Stimulated activated CD8-positive, alpha-beta memory T cell treated with anti-CD3 and anti-CD28 coated beads, Interleukin-4, amount 100 ng/mL, for 1 hour (primary cell): ENCODE measurements at regions not wholly inside any gene's neighbourhood (a gene's known extent, or its start where the extent isn't known, plus 50 kb on each side); places are given as distances from the start of the nearest gene placed in this dataset.
"Not testable (repeated sequence)": the region's sequence is repeated elsewhere in the genome, so short reads cannot be mapped to it uniquely, and the experiment has no call there.

ENCODE experiments used
- DNase-seq, 2 donors: peaks; one replicate each; pipeline ENCODE4 v3.0.0-alpha.2; 2020; ENCODE audit warnings: low read depth in 2 of 2, low spot score in 1 of 2

GRCh38 chr2:82215212-82215611 is 1910.7 kb upstream of the LRRTM1 start:
- no peak for DNase-seq

DNA sequence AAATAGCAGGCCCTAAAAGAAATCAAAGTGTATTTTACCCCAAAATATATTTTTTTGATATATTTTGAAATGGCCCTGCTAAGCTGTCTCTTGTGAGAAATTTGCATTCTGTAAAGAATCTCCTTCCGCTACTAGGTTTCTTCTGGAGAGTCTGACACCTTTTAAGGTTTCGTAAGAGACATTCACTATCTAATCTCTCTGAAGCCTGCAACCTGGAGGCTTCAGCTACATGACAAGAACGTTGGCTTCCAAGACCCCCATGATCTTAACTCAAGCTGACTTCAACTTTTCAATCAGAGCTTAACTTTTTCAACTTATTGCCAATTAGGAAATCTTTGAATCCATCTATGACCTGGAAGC is 1894.9 kb upstream of the LRRTM1 start:
- no peak for DNase-seq

DNA sequence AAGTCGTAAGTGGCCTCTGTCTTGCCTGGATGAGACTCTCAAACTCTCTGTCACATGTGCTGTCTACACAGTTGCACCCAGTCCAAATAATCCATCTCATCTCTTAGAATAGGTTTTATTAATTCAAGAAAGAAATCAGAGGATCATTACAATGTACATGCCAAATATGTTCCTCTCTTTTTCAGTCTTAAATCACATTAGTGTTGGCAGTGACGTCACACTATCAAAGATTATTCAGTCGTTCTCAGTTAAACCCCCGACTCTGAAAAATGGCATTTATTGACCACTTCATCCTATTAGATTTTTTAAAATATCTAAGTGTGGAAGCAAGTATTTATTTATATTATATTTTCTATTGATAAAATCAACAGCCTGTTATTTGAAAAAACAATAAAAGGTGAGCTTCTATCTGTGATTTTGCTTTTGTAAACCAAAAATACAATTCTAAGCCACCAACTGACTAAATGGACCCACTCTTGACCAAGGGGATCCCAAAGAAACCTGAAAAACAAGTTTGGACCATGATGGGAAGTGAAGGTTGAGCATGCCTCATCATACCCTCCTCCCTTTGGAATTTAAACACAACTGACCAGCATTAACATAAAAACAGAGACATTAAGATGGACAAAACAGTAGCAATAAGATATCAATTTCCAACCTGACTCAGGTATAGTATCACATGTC is 1894.4 kb upstream of the LRRTM1 start:
- no peak for DNase-seq

- no peak for DNase-seq
Measured at GRCh38 chr2:82182270-82182669, 1877.7 kb upstream of the LRRTM1 start.

GRCh38 chr2:82175210-82175609 is 1870.7 kb upstream of the LRRTM1 start:
- not testable (repeated sequence) for DNase-seq

DNA sequence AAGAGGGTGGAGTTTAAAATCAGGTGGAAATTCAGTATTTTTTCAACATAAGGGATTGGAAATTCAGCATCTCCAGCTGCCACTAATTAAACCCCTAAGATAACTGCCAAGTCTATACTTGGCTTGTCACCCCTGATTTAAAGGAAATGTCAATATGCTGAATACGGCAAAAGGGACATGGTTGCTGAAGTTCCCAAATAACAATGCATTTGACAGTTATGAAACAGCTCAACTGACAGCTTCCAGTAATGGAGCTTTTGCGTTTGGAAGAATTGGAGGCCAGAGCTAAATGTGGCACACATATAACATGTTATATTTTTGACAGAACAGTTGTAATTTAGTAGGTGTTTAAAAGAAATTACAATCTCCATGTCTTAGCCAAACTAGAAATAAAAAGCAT is 1867.9 kb upstream of the LRRTM1 start:
- DNase-seq: no peak

- DNase-seq: no peak
Measured at GRCh38 chr2:82169379-82169778, 1864.8 kb upstream of the LRRTM1 start.

GRCh38 chr2:82165377-82165776 is 1860.8 kb upstream of the LRRTM1 start:
- no peak for DNase-seq

GRCh38 chr2:82158150-82158549 is 1853.6 kb upstream of the LRRTM1 start:
- DNase-seq: no peak

GRCh38 chr2:82155469-82155868 is 1850.9 kb upstream of the LRRTM1 start:
- DNase-seq: no peak

DNA sequence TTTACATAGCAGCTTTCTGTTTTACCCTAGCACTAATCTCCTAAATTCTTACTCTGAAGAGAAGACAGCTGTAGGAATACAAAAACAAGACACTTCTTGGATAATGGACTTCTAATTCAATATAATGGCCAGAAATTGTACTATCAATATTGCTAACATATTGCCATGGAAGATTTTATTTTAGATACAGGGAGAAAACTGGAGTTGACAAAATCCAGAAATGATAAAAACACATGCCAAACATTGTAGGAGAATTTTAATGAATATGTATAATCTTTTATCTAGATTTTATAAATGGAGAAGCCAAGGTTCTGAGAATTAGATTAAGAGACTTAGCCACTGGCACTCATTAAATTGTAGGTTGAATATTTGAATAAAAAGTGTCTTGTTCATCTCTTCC is 1838.8 kb upstream of the LRRTM1 start:
- DNase-seq: no peak

DNA sequence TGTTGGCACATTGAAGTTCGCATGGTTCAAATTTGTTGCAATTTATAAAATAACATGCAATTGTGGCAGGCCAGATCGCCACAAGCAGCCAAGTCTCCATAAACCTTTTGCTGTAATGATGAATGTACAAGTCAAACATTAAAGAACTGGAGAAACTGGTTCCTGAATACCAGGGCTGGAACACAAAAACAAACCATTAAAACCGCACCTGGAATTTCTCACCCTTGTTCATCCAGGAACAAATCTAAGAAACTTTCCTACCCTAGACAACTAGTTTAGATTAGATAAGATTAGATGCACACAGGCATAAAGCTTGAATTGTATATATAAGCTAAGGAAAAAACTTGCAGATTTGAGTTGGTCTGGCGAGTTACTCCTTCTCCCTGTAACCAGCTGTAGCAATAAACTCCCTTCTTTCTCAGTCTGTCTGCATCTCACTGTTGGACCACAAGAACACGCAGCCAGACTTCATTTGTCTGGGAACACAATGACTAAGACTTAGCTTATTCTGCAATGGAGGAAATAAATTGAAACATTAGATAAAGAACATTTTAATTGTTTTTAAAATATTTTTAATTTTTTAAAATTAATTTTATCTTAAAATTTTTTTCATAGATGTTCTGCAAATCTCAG is 1835.5 kb upstream of the LRRTM1 start:
- DNase-seq: no peak

DNA sequence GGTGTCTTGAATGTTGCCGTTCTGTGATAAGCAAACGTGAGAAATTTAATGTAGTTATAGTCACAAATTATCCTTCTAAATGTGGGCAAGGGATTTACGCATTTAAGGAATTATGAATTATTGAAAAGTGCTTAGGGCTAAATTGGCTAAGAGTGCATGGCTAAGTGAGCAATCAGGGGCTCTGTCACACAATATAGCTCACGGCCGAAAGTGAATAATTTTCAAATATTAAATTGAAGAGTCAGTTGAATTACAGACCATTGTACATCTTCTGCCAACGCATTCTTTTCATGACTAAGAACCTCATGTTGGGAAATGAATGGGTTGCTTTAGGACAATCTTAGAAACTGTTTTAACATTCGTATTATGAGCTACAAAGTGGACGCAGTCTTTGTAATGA is 1832.9 kb upstream of the LRRTM1 start:
- no peak for DNase-seq

- DNase-seq: no peak
Measured at GRCh38 chr2:82128051-82128450, 1823.5 kb upstream of the LRRTM1 start.

DNA sequence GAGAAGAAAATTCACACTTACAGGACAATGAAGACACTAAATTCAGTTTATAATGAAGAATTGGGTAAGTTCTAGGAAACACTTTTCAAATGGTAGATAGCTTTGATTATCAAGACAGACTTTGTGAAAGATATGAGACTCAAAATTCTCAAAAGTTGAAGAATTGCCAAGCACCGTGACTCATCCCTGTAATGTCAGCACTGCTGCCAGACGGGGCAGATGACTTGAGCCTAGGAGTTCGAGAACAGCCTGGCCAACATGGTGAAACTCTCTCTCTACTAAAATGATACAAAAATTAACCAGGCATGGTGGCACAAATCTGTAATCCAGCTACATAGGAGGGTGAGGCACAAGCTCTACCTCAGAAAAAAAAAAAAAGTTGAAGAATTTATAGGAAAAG is 1820.1 kb upstream of the LRRTM1 start:
- no peak for DNase-seq

DNA sequence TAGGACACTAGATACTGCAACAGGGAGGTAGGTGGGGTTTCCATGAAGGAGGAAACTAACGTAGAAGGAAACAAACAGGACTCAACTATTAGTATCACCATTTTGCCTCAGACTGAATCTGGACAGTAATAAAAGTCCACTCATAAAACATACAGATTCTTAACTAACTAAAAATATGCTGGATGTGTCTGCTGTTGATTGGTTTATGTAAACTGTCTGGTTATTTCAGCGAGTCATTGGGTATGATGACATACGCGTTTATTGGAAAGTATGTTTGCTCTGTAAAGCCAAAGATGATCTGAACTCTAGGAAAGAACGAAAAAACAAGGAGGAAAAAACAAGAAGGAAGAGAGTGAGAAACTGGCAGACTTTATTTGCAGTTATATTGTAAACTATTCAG is 1816.1 kb upstream of the LRRTM1 start:
- DNase-seq: no peak

- no peak for DNase-seq
Measured at GRCh38 chr2:82120115-82120514, 1815.6 kb upstream of the LRRTM1 start.

DNA sequence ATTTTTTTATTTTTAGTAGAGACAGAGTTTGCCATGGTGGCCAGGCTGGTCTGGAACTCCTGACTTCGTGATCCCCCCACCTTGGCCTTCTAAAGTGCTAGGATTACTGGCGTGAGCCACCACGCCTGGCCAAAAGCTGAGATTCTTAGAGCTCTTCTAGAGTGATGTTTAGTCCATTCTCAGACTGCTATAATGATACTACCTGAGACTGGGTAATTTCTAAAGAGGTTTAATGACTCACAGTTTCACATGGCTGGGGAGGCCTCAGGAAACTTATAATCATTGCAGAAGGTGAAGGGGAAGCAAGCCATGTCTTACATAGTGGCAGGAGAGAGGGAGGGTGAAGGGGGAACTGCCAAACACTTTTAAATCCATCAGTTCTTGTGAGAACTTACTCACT is 1804.9 kb upstream of the LRRTM1 start:
- DNase-seq: no peak

GRCh38 chr2:82098617-82099016 is 1794.1 kb upstream of the LRRTM1 start:
- no peak for DNase-seq

- no peak for DNase-seq
Measured at GRCh38 chr2:82089518-82089917, 1785.0 kb upstream of the LRRTM1 start.

DNA sequence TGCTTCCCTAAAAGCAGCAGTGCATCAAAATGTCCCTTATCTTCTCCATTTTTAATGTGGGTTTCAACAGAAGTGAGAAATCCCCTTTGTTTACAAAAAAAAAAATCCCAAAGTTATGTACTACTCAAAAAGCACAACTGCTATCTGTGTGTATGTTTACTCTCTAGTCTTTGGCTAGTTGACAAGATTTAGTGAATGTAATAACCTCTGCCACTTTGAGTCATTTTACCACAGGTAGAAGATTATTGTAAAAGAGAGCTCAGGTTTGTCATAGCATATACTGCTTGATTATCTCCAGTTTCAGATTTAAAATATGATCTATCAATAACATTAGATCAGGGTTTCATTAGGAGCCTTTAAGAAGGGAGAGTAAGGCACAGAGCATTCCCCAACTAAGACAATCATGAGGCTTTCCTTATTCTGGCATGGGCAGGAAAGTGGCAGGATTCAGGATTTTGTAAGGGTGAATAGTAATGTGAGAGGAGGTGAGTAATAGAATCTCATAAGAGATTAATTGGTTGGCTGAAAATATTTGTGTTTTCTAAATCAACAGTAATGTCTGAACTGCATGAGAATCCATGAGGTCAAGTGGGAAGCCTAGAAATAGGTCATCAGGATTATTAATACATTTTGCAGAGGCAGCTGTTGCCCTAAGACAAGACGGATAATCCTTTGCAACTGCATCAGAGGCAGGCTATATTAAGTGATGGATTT is 1780.3 kb upstream of the LRRTM1 start:
- DNase-seq: no peak

DNA sequence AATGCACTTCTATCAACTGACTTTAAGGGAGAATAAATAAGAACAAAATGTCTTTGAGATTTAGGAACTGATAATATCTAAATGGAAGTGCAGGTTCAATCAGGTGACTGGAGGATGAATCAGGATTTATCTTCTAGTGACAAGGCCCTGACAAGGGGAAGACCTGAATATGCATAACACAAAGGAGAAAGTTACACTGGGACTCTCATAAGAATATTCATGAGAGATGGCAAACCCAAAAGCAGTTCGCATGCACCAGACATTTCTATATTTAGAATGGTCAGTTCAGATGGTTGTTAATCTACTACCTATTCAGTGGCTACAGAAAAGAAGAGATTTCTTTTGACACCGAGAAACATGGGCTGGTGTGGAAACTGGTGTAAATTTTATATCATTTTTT is 1771.3 kb upstream of the LRRTM1 start:
- no peak for DNase-seq

- no peak for DNase-seq
Measured at GRCh38 chr2:82062463-82062862, 1757.9 kb upstream of the LRRTM1 start.
